ENCODE measurements at regions not wholly inside any gene's neighbourhood (a gene's known extent, or its start where the extent isn't known, plus 50 kb on each side); places are given as distances from the start of the nearest gene placed in this dataset.

GRCh38 chr3:67882981-67883380 is 228.6 kb upstream of the SUCLG2 start:
- no peak for DNase-seq (ENCODE audit: low spot score)

GRCh38 chr3:67876261-67876660 is 221.8 kb upstream of the SUCLG2 start:
- no peak for DNase-seq (ENCODE audit: low spot score)

- no peak for DNase-seq (ENCODE audit: low spot score)
These were observed 221.4 kb upstream of the SUCLG2 start for GRCh38 chr3:67875858-67876257.

- DNase-seq (ENCODE audit: low spot score) = no peak
These were observed 220.9 kb upstream of the SUCLG2 start for GRCh38 chr3:67875338-67875737.

DNA sequence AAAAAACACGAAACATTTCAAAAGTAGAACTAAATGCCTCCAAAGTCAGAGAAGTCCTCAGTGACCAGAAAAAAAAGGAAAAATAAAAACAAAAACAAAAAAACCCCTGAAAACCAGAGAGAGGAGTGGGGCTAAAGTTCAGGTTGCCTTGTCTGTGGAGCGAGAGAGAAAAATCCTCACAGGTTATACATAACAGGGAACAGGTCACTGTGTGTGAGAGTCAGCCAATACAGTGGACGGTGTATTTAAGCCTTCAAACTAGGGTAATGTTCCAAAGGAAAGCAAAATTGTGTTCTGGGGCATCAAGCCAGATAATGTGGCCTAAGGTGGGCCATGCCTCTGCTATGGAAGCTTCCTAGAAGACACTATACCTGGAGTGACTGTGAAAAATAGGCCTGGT is 216.1 kb upstream of the SUCLG2 start:
- no peak for DNase-seq (ENCODE audit: low spot score)

DNA sequence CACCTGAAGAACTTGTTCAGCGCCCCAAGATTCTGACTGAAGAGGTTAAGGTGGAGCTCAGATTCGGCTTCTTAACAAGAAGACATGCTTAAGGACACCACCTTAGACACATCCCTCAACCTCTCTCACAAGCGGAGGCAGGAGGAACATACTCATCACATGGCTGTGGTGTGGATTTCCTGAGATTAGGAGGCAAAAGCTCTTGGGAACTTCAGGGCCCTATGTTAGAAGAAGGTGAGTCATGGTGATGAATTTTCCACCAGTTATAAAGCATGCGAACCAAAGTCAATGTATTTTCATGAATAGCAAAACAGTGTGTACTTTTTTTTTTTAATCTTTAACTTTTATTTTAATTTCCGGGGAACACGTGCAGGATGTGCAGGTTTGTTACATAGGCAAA is 212.2 kb upstream of the SUCLG2 start:
- DNase-seq (ENCODE audit: low spot score) = no peak

DNA sequence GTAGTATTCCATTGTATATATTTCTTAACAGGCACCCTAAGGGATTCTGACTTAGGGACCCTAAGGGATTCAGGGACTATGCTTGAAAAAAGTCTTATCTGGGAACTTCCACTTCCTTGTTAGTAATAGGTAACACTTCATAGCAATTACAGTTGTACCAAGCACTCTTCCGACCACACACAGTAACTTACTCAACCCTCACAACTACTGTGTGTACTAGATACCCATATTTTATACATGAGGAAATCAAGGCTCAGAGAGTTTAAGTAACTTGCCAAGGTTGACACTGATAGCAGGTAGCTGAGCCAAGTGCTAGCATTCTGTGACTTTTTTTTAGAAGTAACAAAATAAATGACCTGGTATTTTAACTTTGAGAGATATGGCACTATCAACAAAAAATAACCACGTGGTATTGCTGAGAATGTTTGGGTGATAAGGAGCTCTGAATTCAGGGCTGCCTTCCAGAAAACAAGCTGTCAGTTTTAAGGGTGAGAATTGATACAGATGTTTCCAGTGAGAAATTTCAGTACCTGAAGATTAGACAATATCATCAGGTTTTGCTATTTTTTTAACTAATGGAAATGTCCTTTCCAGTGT is 210.3 kb upstream of the SUCLG2 start:
- DNase-seq (ENCODE audit: low spot score) = no peak

- DNase-seq (ENCODE audit: low spot score) = no peak
These were observed 209.5 kb upstream of the SUCLG2 start for GRCh38 chr3:67863869-67864268.

- DNase-seq (ENCODE audit: low spot score) = no peak
These were observed 206.0 kb upstream of the SUCLG2 start for GRCh38 chr3:67860429-67860828.

DNA sequence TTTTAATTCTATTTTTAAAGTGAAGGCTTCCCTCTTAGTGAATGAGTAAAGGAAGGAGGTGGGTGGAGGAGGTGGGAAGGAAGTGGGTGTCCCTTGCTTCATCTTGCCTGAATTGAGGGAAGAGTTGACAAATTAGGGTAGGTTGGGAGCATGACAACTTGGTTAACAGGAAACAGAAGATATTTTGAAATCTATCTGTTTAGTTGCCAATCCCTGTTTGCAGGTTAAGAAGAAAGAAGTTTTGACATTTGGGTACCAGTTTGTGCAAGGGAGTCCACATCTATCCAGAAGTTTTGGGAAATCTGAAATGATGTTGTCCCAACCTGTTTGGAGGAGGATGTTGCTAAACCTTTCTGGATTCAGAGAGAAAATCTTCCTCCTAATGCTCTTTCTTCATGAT is 204.1 kb upstream of the SUCLG2 start:
- no peak for DNase-seq (ENCODE audit: low spot score)

GRCh38 chr3:67856718-67857117 is 202.3 kb upstream of the SUCLG2 start:
- DNase-seq (ENCODE audit: low spot score) = no peak

GRCh38 chr3:67854663-67855062 is 200.3 kb upstream of the SUCLG2 start:
- no peak for DNase-seq (ENCODE audit: low spot score)

DNA sequence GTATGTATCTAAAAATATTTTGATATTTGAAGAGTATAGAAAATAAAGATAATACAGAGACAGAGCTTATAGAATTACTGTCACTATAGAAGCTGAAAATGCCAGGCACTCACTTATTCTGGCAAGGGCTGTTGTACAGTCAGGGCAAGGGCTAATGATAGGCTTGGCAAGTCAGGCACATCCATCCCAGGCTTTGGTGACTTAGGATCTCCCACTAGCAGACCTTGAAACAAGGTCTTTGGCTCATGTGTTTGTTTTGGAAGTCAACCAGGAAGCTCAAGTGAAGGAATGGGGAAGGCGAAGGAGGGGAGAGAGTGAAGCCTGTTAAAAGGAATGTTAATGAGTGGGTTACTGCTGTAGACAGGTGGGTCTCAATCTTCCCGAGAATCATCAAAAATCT is 199.1 kb upstream of the SUCLG2 start:
- no peak for DNase-seq (ENCODE audit: low spot score)

- no peak for DNase-seq (ENCODE audit: low spot score)
These were observed 193.9 kb upstream of the SUCLG2 start for GRCh38 chr3:67848299-67848698.

GRCh38 chr3:67846166-67846565 is 191.8 kb upstream of the SUCLG2 start:
- DNase-seq (ENCODE audit: low spot score) = no peak

GRCh38 chr3:67832817-67833216 is 178.4 kb upstream of the SUCLG2 start:
- DNase-seq (ENCODE audit: low spot score) = no peak

- no peak for DNase-seq (ENCODE audit: low spot score)
These were observed 176.8 kb upstream of the SUCLG2 start for GRCh38 chr3:67831262-67831661.

DNA sequence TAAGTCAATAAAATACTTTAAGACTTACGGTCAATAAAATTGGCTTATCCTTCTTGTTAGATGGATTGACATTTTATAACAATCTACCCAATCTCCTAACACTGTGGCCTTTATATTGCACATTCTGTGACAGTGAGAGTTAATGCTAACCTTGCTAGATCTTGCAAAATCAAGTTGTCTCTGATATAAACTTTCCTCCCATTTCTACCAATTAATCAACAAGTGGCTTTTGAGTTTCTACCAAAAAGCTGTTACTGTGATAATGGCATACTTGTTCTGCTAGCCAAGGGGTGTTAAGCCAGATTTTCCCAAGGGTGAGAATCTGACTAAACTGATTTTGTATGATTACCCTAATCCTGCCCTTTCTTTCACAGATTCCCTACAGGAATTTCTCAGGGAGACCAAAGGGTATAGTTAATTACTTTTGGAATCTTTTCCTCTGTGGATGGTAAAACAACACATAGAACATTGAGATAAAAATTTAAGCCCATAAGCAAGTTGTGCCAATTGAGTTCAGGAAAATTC is 174.1 kb upstream of the SUCLG2 start:
- no peak for DNase-seq (ENCODE audit: low spot score)

GRCh38 chr3:67821135-67821534 is 166.7 kb upstream of the SUCLG2 start:
- DNase-seq (ENCODE audit: low spot score) = no peak

- DNase-seq (ENCODE audit: low spot score) = no peak
These were observed 165.0 kb upstream of the SUCLG2 start for GRCh38 chr3:67819447-67819846.

DNA sequence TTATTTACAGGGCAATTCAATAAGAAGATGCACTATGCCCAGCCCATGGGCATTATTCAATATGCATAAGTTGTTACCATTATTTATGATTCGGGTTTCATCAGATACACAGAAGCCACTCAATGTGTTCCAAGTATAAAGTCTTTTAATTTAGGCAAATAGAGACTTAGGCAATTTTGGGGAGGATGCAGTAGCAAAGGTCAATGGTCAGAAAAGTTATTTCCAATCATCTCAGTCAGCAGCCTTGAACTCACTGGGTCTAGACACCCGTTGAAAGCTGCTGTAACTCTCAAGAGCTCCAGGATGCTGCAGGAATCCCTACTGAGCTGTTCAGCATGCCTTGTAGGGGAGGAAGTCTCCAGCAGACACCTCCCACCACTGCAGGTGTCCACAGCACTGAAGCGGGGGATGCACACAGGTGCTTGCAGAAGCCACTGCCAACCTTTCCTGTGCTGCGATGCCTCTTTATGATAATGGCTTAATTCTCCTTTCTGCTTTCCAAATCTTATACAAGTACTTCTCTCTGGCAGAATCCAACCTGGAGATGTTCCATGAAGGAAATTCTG is 155.0 kb upstream of the SUCLG2 start:
- DNase-seq (ENCODE audit: low spot score) = no peak

DNA sequence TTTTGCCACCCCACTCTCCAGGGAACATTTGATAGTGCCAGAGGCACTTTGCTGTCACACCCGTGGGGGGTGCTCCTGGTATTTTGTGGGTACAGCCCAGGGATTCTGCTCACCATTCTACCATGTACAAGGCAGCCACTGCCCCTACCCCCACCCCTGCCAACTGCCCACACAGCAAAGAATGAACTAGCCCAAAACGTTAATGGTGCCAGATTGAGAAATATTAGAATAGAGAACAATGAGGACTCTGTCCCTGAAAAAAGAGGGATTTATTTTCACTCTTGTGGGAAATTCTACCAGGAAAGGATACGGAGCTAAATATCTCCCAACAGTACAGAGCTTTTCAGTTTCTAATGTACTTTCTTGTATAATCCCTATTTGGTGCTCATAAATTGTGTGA is 154.5 kb upstream of the SUCLG2 start:
- no peak for DNase-seq (ENCODE audit: low spot score)

DNA sequence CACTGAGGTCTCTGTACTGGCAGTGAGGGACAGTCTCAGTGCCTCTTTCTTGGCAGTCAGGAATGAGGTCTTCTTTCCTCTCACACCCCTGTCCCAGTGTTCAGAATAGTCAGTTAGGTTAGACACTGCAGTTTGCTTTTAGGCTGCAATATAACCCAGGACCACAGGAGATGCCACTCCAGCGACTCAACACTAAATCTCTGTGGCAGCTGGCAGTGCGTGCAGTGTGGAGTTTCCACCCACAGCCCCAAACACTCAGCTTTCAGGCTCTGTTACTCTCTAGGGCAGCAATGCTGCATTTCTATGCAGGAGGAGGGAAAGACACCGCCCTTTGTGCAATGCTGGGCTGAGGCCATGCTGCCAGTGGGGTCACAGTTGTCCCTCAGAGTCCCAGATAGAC is 150.2 kb upstream of the SUCLG2 start:
- DNase-seq (ENCODE audit: low spot score) = no peak

GRCh38 chr3:67804089-67804488 is 149.7 kb upstream of the SUCLG2 start:
- DNase-seq (ENCODE audit: low spot score) = no peak
